Activated T-cell treated with anti-CD3 and anti-CD28 coated beads, Interleukin-2, amount 50 U/mL, for 4 hours (primary cell): ENCODE measurements at regions not wholly inside any gene's neighbourhood (a gene's known extent, or its start where the extent isn't known, plus 50 kb on each side); places are given as distances from the start of the nearest gene placed in this dataset.

ENCODE experiments used
- ATAC-seq, 2 donors: fragments of 200-7000 bp; cut with Tn5 transposase; one replicate each; pipeline ENCODE4 v1.10.0; 2021
- DNase-seq: peaks from one replicate; pipeline ENCODE4 v3.0.0-alpha.2; 2020
- H3K27me3 Mint-ChIP-seq: one replicate; pipeline ENCODE4 v1.8.0; 2021; ENCODE audit warnings: low read depth, mixed read lengths
- H3K36me3 Mint-ChIP-seq: one replicate; pipeline ENCODE4 v1.8.0; 2022; ENCODE audit warnings: mixed read lengths; ENCODE audit not compliant: insufficient read depth
- H3K4me1 Mint-ChIP-seq: one replicate; pipeline ENCODE4 v1.8.0; 2021; ENCODE audit warnings: low read depth, mixed read lengths
- H3K4me3 Mint-ChIP-seq: one replicate; pipeline ENCODE4 v1.8.0; 2021; ENCODE audit warnings: mild to moderate bottlenecking, moderate library complexity, mixed read lengths
- H3K9me3 Mint-ChIP-seq: one replicate; pipeline ENCODE4 v1.8.0; 2021; ENCODE audit warnings: mixed read lengths

- no peaks in the 10 kb centered on the region for H3K27me3 Mint-ChIP-seq
- no peaks in the 10 kb centered on the region for H3K36me3 Mint-ChIP-seq
- no peak for ATAC-seq
- no peak overlapping the region for H3K4me3 Mint-ChIP-seq
- H3K4me1 Mint-ChIP-seq = no peaks in the 10 kb centered on the region
- H3K9me3 Mint-ChIP-seq = peaks cover 16% of the 10 kb centered on the region
- no peak for DNase-seq
These were observed 257.2 kb upstream of the EYS start for GRCh38 chr6:65964261-65964660.

- no peaks in the 10 kb centered on the region for H3K4me1 Mint-ChIP-seq
- no peak overlapping the region for H3K4me3 Mint-ChIP-seq
- H3K27me3 Mint-ChIP-seq = no peaks in the 10 kb centered on the region
- H3K9me3 Mint-ChIP-seq = peaks cover 6% of the 10 kb centered on the region
- DNase-seq (no peak), ATAC-seq (no peak)
- no peaks in the 10 kb centered on the region for H3K36me3 Mint-ChIP-seq
These were observed 248.0 kb upstream of the EYS start for GRCh38 chr6:65955034-65955433.

- Mint-ChIP-seq H3K4me3 (no peak overlapping the region), H3K27me3 (no peaks in the 10 kb centered on the region), H3K4me1 (no peaks in the 10 kb centered on the region), H3K9me3 (peaks cover 6% of the 10 kb centered on the region), H3K36me3 (no peaks in the 10 kb centered on the region)
- DNase-seq (no peak), ATAC-seq (no peak)
These were observed 241.0 kb upstream of the EYS start for GRCh38 chr6:65948062-65948461.

- Mint-ChIP-seq H3K27me3 (no peaks in the 10 kb centered on the region), H3K9me3 (peaks cover 11% of the 10 kb centered on the region), H3K36me3 (no peaks in the 10 kb centered on the region), H3K4me1 (no peaks in the 10 kb centered on the region), H3K4me3 (no peak overlapping the region)
- no peak for DNase-seq
- ATAC-seq = no peak
These were observed 236.5 kb upstream of the EYS start for GRCh38 chr6:65943548-65943947.

- Mint-ChIP-seq H3K27me3 (no peaks in the 10 kb centered on the region), H3K4me1 (no peaks in the 10 kb centered on the region), H3K4me3 (no peak overlapping the region), H3K36me3 (no peaks in the 10 kb centered on the region), H3K9me3 (peaks cover 11% of the 10 kb centered on the region)
- ATAC-seq (no peak), DNase-seq (no peak)
These were observed 236.0 kb upstream of the EYS start for GRCh38 chr6:65943051-65943450.

- ATAC-seq (no peak), DNase-seq (no peak)
- H3K9me3 Mint-ChIP-seq = peaks cover 5% of the 10 kb centered on the region
- no peaks in the 10 kb centered on the region for H3K4me1 Mint-ChIP-seq
- H3K27me3 Mint-ChIP-seq = no peaks in the 10 kb centered on the region
- H3K36me3 Mint-ChIP-seq = no peaks in the 10 kb centered on the region
- no peak overlapping the region for H3K4me3 Mint-ChIP-seq
These were observed 231.0 kb upstream of the EYS start for GRCh38 chr6:65938000-65938399.

- H3K4me1 Mint-ChIP-seq = no peaks in the 10 kb centered on the region
- no peaks in the 10 kb centered on the region for H3K36me3 Mint-ChIP-seq
- no peak for DNase-seq
- no peak for ATAC-seq
- H3K27me3 Mint-ChIP-seq = no peaks in the 10 kb centered on the region
- H3K9me3 Mint-ChIP-seq = no peaks in the 10 kb centered on the region
- no peak overlapping the region for H3K4me3 Mint-ChIP-seq
These were observed 228.4 kb upstream of the EYS start for GRCh38 chr6:65935412-65935811.

GRCh38 chr6:65933390-65933789 lies 226.4 kb upstream of the EYS start:
- Mint-ChIP-seq H3K27me3 (no peaks in the 10 kb centered on the region), H3K9me3 (no peaks in the 10 kb centered on the region), H3K4me1 (no peaks in the 10 kb centered on the region), H3K4me3 (no peak overlapping the region), H3K36me3 (no peaks in the 10 kb centered on the region)
- no peak for DNase-seq
- no peak for ATAC-seq

- no peak overlapping the region for H3K4me3 Mint-ChIP-seq
- ATAC-seq = no peak
- no peaks in the 10 kb centered on the region for H3K27me3 Mint-ChIP-seq
- DNase-seq = no peak
- no peaks in the 10 kb centered on the region for H3K36me3 Mint-ChIP-seq
- H3K9me3 Mint-ChIP-seq = peaks cover 6% of the 10 kb centered on the region
- no peaks in the 10 kb centered on the region for H3K4me1 Mint-ChIP-seq
These were observed 220.1 kb upstream of the EYS start for GRCh38 chr6:65927141-65927540.

- no peak overlapping the region for H3K4me3 Mint-ChIP-seq
- H3K9me3 Mint-ChIP-seq = peaks cover 17% of the 10 kb centered on the region
- H3K4me1 Mint-ChIP-seq = no peaks in the 10 kb centered on the region
These were observed 217.4 kb upstream of the EYS start for GRCh38 chr6:65924411-65924810.

GRCh38 chr6:65922049-65922448 lies 215.0 kb upstream of the EYS start:
- DNase-seq (no peak), ATAC-seq (no peak)
- H3K27me3 Mint-ChIP-seq = no peaks in the 10 kb centered on the region
- H3K36me3 Mint-ChIP-seq = no peaks in the 10 kb centered on the region
- H3K9me3 Mint-ChIP-seq = peaks cover 19% of the 10 kb centered on the region
- no peak overlapping the region for H3K4me3 Mint-ChIP-seq
- no peaks in the 10 kb centered on the region for H3K4me1 Mint-ChIP-seq

More at GRCh38 chr6:65924411-65924810, 217.4 kb upstream of the EYS start:
- no peaks in the 10 kb centered on the region for H3K27me3 Mint-ChIP-seq
- DNase-seq (no peak), ATAC-seq (no peak)
- no peaks in the 10 kb centered on the region for H3K36me3 Mint-ChIP-seq

GRCh38 chr6:65908065-65908464 lies 201.0 kb upstream of the EYS start:
- DNase-seq (no peak), ATAC-seq (peak in 1 of 2 donors; percentile 23)
- Mint-ChIP-seq H3K4me1 (no peaks in the 10 kb centered on the region), H3K4me3 (no peak overlapping the region), H3K27me3 (no peaks in the 10 kb centered on the region), H3K9me3 (peaks cover 40% of the 10 kb centered on the region), H3K36me3 (no peaks in the 10 kb centered on the region)

- Mint-ChIP-seq H3K4me1 (no peaks in the 10 kb centered on the region), H3K4me3 (no peak overlapping the region), H3K9me3 (peaks cover 38% of the 10 kb centered on the region), H3K36me3 (no peaks in the 10 kb centered on the region), H3K27me3 (no peaks in the 10 kb centered on the region)
- no peak for DNase-seq
- ATAC-seq = no peak
These were observed 197.0 kb upstream of the EYS start for GRCh38 chr6:65903992-65904391.

GRCh38 chr6:65900928-65901327 lies 193.9 kb upstream of the EYS start:
- no peak overlapping the region for H3K4me3 Mint-ChIP-seq
- no peaks in the 10 kb centered on the region for H3K4me1 Mint-ChIP-seq
- no peak for DNase-seq

GRCh38 chr6:65896140-65896539 lies 189.1 kb upstream of the EYS start:
- Mint-ChIP-seq H3K4me3 (no peak overlapping the region), H3K27me3 (no peaks in the 10 kb centered on the region), H3K9me3 (peaks cover 17% of the 10 kb centered on the region), H3K4me1 (no peaks in the 10 kb centered on the region), H3K36me3 (no peaks in the 10 kb centered on the region)
- DNase-seq (no peak), ATAC-seq (no peak)

More at GRCh38 chr6:65900928-65901327, 193.9 kb upstream of the EYS start:
- Mint-ChIP-seq H3K9me3 (peaks cover 32% of the 10 kb centered on the region), H3K27me3 (no peaks in the 10 kb centered on the region), H3K36me3 (no peaks in the 10 kb centered on the region)
- ATAC-seq = no peak

GRCh38 chr6:65876668-65877067 lies 169.6 kb upstream of the EYS start:
- H3K9me3 Mint-ChIP-seq = peaks cover 3% of the 10 kb centered on the region
- H3K36me3 Mint-ChIP-seq = no peaks in the 10 kb centered on the region
- DNase-seq (no peak), ATAC-seq (no peak)
- H3K4me1 Mint-ChIP-seq = no peaks in the 10 kb centered on the region
- H3K27me3 Mint-ChIP-seq = no peaks in the 10 kb centered on the region
- no peak overlapping the region for H3K4me3 Mint-ChIP-seq
